ENCODE measurements at regions not wholly inside any gene's neighbourhood (a gene's known extent, or its start where the extent isn't known, plus 50 kb on each side); places are given as distances from the start of the nearest gene placed in this dataset.

DNA sequence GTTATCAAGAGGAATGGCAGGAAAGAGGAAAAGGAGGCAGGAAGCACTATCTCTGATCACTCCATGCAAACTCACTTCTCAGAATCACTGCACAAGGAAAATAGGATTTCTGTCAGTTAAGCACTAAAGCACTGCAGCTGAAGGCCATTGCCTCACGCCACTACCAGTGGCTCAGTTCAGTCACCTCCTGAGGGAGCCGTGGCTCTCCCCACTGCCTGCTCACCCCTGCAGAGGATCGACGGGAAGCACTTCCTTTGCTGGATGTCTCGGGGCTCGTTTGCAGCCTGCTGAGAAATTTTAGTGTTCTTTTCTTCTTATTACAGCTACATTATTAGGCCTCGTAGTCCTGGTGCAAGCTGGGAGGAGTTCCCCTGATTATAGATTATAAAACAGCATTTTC is 90.1 kb upstream of the ADCY1 start:
- CTCF ChIA-PET, result no interaction called here
- peaks cover 24% of the 10 kb centered on the region for H3K27me3 ChIP-seq (ENCODE audit: insufficient read depth, low read length)
- POLR2A ChIA-PET, result no interaction called here

GRCh38 chr7:45486575-45486974 is 87.6 kb upstream of the ADCY1 start:
- no peaks in the 10 kb centered on the region for H3K79me2 ChIP-seq (ENCODE audit: insufficient read depth, low read length)
- H3K4me1 ChIP-seq (ENCODE audit: control insufficient read depth in 1 of 2, insufficient read depth in 2 of 2, low read length in 2 of 2), result no peaks in the 10 kb centered on the region
- H3K27ac ChIP-seq (ENCODE audit: low read depth, low read length), result no peak overlapping the region
- intact Hi-C loops (cut with micrococcal nuclease), result no loop called here
- H2AFZ ChIP-seq (ENCODE audit: low read depth, low read length, poor library complexity, severe bottlenecking), result no peak overlapping the region
- BruUV-seq (replicated peaks), result no TSS peak
- ATAC-seq (no peak), DNase-seq (ENCODE audit: low read depth, low spot score) (no peak)
- no peaks in the 10 kb centered on the region for H3K36me3 ChIP-seq (ENCODE audit: control insufficient read depth in 1 of 2, insufficient read depth in 2 of 2, low read length in 2 of 2)
- ChIA-PET CTCF (no interaction called here), POLR2A (no interaction called here), RAD21 (ENCODE audit: low non-redundant PET in 1 of 2, low total read pairs in 2 of 2, uncharacterized antibody in 2 of 2, unreplicated experiment in 2 of 2) (no interaction called here)
- no peaks in the 10 kb centered on the region for H3K9me2 ChIP-seq (ENCODE audit: insufficient read depth)
- H3K4me3 ChIP-seq (replicated peaks in 1 of 2; ENCODE audit: low read depth in 1 of 2, low read length in 2 of 2), result no peak overlapping the region
- no peak overlapping the region for H3K4me2 ChIP-seq (ENCODE audit: low read length)
- H3K9ac ChIP-seq (ENCODE audit: low read length), result no peak overlapping the region
- H4K20me1 ChIP-seq (ENCODE audit: insufficient read depth), result no peaks in the 10 kb centered on the region
- H3K9me3 ChIP-seq (ENCODE audit: control insufficient read depth in 1 of 2, insufficient read depth in 1 of 2, low read depth in 1 of 2, low read length in 2 of 2), result no peaks in the 10 kb centered on the region
- H3K27me3 ChIP-seq (ENCODE audit: insufficient read depth, low read length), result peaks cover 24% of the 10 kb centered on the region
- TF ChIP-seq, protein P1, sequence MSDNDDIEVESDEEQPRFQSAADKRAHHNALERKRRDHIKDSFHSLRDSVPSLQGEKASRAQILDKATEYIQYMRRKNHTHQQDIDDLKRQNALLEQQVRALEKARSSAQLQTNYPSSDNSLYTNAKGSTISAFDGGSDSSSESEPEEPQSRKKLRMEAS (IDR thresholded peaks at IDR 0.05), result no peak
- TF ChIP-seq CBX3 (IDR thresholded peaks at IDR 0.05; ENCODE audit: low read depth) (no peak), POLR2AphosphoS5 (IDR thresholded peaks at IDR 0.05; ENCODE audit: low read depth, low read length) (no peak), CTCF (IDR thresholded peaks at IDR 0.05 in 2 of 3, conservative IDR thresholded peaks at IDR 0.05 in 1 of 3; ENCODE audit: borderline replicate concordance in 1 of 3, insufficient read depth in 1 of 3, low read depth in 2 of 3, low read length in 2 of 3) (no peak), EZH2 (IDR thresholded peaks at IDR 0.05) (no peak), EZH2phosphoT487 (IDR thresholded peaks at IDR 0.05; ENCODE audit: borderline replicate concordance) (no peak), CEBPB (IDR thresholded peaks at IDR 0.05; ENCODE audit: low read depth) (no peak), POLR2A (IDR thresholded peaks at IDR 0.05; ENCODE audit: borderline replicate concordance, extremely low read depth, insufficient read depth, insufficient read length) (no peak), ATF3 (IDR thresholded peaks at IDR 0.05) (no peak), SRF (IDR thresholded peaks at IDR 0.05; ENCODE audit: low read depth) (no peak), EGR1 (IDR thresholded peaks at IDR 0.05; ENCODE audit: low read depth) (no peak), JUND (IDR thresholded peaks at IDR 0.05) (no peak), TCF7L2 (IDR thresholded peaks at IDR 0.05; ENCODE audit: borderline replicate concordance, extremely low read depth, insufficient read depth, insufficient read length) (no peak), ZNF274 (IDR thresholded peaks at IDR 0.05; ENCODE audit: low read depth, low read length) (no peak), ZBTB33 (IDR thresholded peaks at IDR 0.05; ENCODE audit: extremely low read depth, insufficient replicate concordance, low read length) (no peak)

More for the DNA sequence above, 90.1 kb upstream of the ADCY1 start:
- BruUV-seq (replicated peaks), result no TSS peak
- Histone ChIP-seq H3K4me3 (replicated peaks in 1 of 2; ENCODE audit: low read depth in 1 of 2, low read length in 2 of 2) (no peak overlapping the region), H3K4me1 (ENCODE audit: control insufficient read depth in 1 of 2, insufficient read depth in 2 of 2, low read length in 2 of 2) (no peaks in the 10 kb centered on the region), H3K9me2 (ENCODE audit: insufficient read depth) (no peaks in the 10 kb centered on the region), H2AFZ (ENCODE audit: low read depth, low read length, poor library complexity, severe bottlenecking) (no peak overlapping the region), H3K9me3 (ENCODE audit: control insufficient read depth in 1 of 2, insufficient read depth in 1 of 2, low read depth in 1 of 2, low read length in 2 of 2) (no peaks in the 10 kb centered on the region), H4K20me1 (ENCODE audit: insufficient read depth) (no peaks in the 10 kb centered on the region), H3K36me3 (ENCODE audit: control insufficient read depth in 1 of 2, insufficient read depth in 2 of 2, low read length in 2 of 2) (no peaks in the 10 kb centered on the region), H3K9ac (ENCODE audit: low read length) (no peak overlapping the region), H3K79me2 (ENCODE audit: insufficient read depth, low read length) (no peaks in the 10 kb centered on the region), H3K4me2 (ENCODE audit: low read length) (no peak overlapping the region), H3K27ac (ENCODE audit: low read depth, low read length) (no peak overlapping the region)
- DNase-seq (ENCODE audit: low read depth, low spot score), result no peak
- intact Hi-C loops (cut with micrococcal nuclease), result no loop called here
- TF ChIP-seq, protein P1 (IDR thresholded peaks at IDR 0.05), result no peak
- TF ChIP-seq CBX3 (IDR thresholded peaks at IDR 0.05; ENCODE audit: low read depth) (no peak), ZNF274 (IDR thresholded peaks at IDR 0.05; ENCODE audit: low read depth, low read length) (no peak)
- ATAC-seq, result no peak
- RAD21 ChIA-PET (ENCODE audit: low non-redundant PET in 1 of 2, low total read pairs in 2 of 2, uncharacterized antibody in 2 of 2, unreplicated experiment in 2 of 2), result no interaction called here

Data from HCT116 (cell line).